SK-N-SH treated with all-trans-retinoic acid at 6 μM for 48 hours (cell line): ENCODE measurements at regions not wholly inside any gene's neighbourhood (a gene's known extent, or its start where the extent isn't known, plus 50 kb on each side); places are given as distances from the start of the nearest gene placed in this dataset.

Experiments used
- ATAC-seq: fragments of 200-7000 bp; cut with Tn5 transposase; 3 replicates; pipeline ENCODE4 v1.9.1; 2020; ENCODE audit warnings: mild to moderate bottlenecking, moderate library complexity
- ARNTL ChIP-seq: fragments of 450-650 bp; formaldehyde crosslinking; IDR thresholded peaks from 2 replicates; pipeline ENCODE4 v1.5.0; 2020; ENCODE audit warnings: low read depth, mild to moderate bottlenecking, moderate library complexity, borderline replicate concordance
- BACH2 ChIP-seq: fragments of 250-450 bp; sonication (Bioruptor Pico); IDR thresholded peaks from 2 replicates; pipeline ENCODE4 v1.9.0; 2021; ENCODE audit warnings: mild to moderate bottlenecking, borderline replicate concordance
- CSDC2 ChIP-seq: fragments of 250-450 bp; sonication (Bioruptor Pico); IDR thresholded peaks from 2 replicates; pipeline ENCODE4 v1.5.0; 2020; ENCODE audit warnings: mild to moderate bottlenecking, moderate library complexity
- ESRRG ChIP-seq: fragments of 250-450 bp; sonication (Bioruptor Pico); IDR thresholded peaks from 2 replicates; pipeline ENCODE4 v1.6.1; 2021; ENCODE audit warnings: mild to moderate bottlenecking
- GLIS3 ChIP-seq: fragments of 250-450 bp; sonication (Bioruptor Pico); IDR thresholded peaks from 2 replicates; pipeline ENCODE4 v1.5.0; 2020; ENCODE audit warnings: mild to moderate bottlenecking, moderate library complexity
- ISL1 ChIP-seq: fragments of 250-450 bp; sonication (Bioruptor Pico); IDR thresholded peaks from 2 replicates; pipeline ENCODE4 v2.1.2; 2022; ENCODE audit warnings: mild to moderate bottlenecking, moderate library complexity
- OSR1 ChIP-seq: fragments of 250-450 bp; sonication (Bioruptor Pico); IDR thresholded peaks from 2 replicates; pipeline ENCODE4 v1.8.0; 2022; ENCODE audit warnings: moderate library complexity, mild to moderate bottlenecking, inconsistent platforms
- RARB ChIP-seq: fragments of 250-450 bp; sonication (Bioruptor Pico); IDR thresholded peaks from 2 replicates; pipeline ENCODE4 v1.8.0; 2021; ENCODE audit warnings: mild to moderate bottlenecking, moderate library complexity
- SNAI2 ChIP-seq: fragments of 250-450 bp; sonication (Bioruptor Pico); IDR thresholded peaks from 2 replicates; pipeline ENCODE4 v1.5.0; 2020; ENCODE audit warnings: mild to moderate bottlenecking, moderate library complexity
- TCF4 ChIP-seq: fragments of 250-450 bp; sonication (Bioruptor Pico); IDR thresholded peaks from 2 replicates; pipeline ENCODE4 v1.8.0; 2021; ENCODE audit warnings: mild to moderate bottlenecking, moderate library complexity, borderline replicate concordance
- TOX ChIP-seq: fragments of 250-450 bp; sonication (Bioruptor Pico); IDR thresholded peaks from 2 replicates; pipeline ENCODE4 v1.8.0; 2021; ENCODE audit warnings: mild to moderate bottlenecking, moderate library complexity, borderline replicate concordance
- TSHZ2 ChIP-seq: fragments of 250-450 bp; sonication (Bioruptor Pico); IDR thresholded peaks from 2 replicates; pipeline ENCODE4 v1.5.0; 2020; ENCODE audit warnings: mild to moderate bottlenecking, moderate library complexity
- ZC3H10 ChIP-seq: fragments of 250-450 bp; sonication (Bioruptor Pico); IDR thresholded peaks from 2 replicates; pipeline ENCODE4 v1.5.1; 2021; ENCODE audit warnings: mild to moderate bottlenecking, moderate library complexity
- ZFP3 ChIP-seq: fragments of 250-450 bp; sonication (Bioruptor Pico); IDR thresholded peaks from 2 replicates; pipeline ENCODE4 v1.5.0; 2020; ENCODE audit warnings: mild to moderate bottlenecking, moderate library complexity
- ZFP30 ChIP-seq: fragments of 450-650 bp; formaldehyde crosslinking; IDR thresholded peaks from 2 replicates; pipeline ENCODE4 v1.5.0; 2022; ENCODE audit warnings: mild to moderate bottlenecking, moderate library complexity
- ZNF565 ChIP-seq: fragments of 450-650 bp; formaldehyde crosslinking; conservative IDR thresholded peaks from 2 replicates; pipeline ENCODE4 v1.5.0; 2020; ENCODE audit warnings: low read depth, mild to moderate bottlenecking, moderate library complexity
- ZNF70 ChIP-seq: fragments of 450-650 bp; formaldehyde crosslinking; IDR thresholded peaks from 2 replicates; pipeline ENCODE4 v1.5.0; 2020; ENCODE audit warnings: mild to moderate bottlenecking, moderate library complexity
- ZNF8 ChIP-seq: fragments of 450-650 bp; formaldehyde crosslinking; IDR thresholded peaks from 2 replicates; pipeline ENCODE4 v1.5.0; 2020; ENCODE audit warnings: mild to moderate bottlenecking, moderate library complexity
- TF ChIP-seq, protein P1 (sequence below): fragments of 250-450 bp; sonication (Bioruptor Pico); IDR thresholded peaks from 2 replicates; pipeline ENCODE4 v1.5.1; 2020; ENCODE audit warnings: low read depth, mild to moderate bottlenecking, moderate library complexity
- TF ChIP-seq, protein P2 (sequence below): fragments of 250-450 bp; sonication (Bioruptor Pico); IDR thresholded peaks from 2 replicates; pipeline ENCODE4 v1.8.0; 2021; ENCODE audit warnings: low read depth, mild to moderate bottlenecking, moderate library complexity, borderline replicate concordance
- TF ChIP-seq, protein P3 (sequence below): fragments of 250-450 bp; sonication (Bioruptor Pico); IDR thresholded peaks from 2 replicates; pipeline ENCODE4 v1.8.0; 2020; ENCODE audit warnings: mild to moderate bottlenecking, moderate library complexity, borderline replicate concordance

GRCh38 chr11:91624021-91624420, 600.6 kb upstream of the FAT3 start:
- ATAC-seq = no peak
- TF ChIP-seq ZFP30 = no peak
- TF ChIP-seq, all 23 proteins: peak for 0

DNA sequence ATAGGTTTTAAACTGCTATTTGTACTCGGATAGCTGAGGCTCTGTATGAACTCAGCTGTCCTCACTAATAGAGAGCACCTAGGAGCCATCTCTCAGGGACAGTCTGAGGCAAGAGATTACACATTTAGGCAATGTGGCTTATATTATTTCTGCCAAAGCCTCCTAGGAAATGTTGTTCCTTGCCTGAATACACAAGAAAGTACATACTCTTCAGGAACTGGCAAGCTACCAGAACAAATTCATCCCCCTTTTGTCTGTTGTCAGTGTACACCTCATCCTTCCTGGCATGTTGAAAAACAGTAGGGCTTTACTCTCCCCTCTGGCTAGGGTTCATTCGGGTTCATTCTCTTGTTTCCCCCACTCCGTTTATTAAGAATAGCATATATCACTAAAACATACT, 615.9 kb upstream of the FAT3 start:
- TF ChIP-seq GLIS3 = no peak
- TF ChIP-seq ZNF8 (CRISPR knock-in tag) = no peak
- TF ChIP-seq TOX = no peak
- no peak for TF ChIP-seq SNAI2 (CRISPR knock-in tag)
- TF ChIP-seq, protein P1, sequence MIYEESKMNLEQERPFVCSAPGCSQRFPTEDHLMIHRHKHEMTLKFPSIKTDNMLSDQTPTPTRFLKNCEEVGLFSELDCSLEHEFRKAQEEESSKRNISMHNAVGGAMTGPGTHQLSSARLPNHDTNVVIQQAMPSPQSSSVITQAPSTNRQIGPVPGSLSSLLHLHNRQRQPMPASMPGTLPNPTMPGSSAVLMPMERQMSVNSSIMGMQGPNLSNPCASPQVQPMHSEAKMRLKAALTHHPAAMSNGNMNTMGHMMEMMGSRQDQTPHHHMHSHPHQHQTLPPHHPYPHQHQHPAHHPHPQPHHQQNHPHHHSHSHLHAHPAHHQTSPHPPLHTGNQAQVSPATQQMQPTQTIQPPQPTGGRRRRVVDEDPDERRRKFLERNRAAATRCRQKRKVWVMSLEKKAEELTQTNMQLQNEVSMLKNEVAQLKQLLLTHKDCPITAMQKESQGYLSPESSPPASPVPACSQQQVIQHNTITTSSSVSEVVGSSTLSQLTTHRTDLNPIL (CRISPR knock-in tag) = no peak
- no peak for TF ChIP-seq ZC3H10 (CRISPR knock-in tag)
- TF ChIP-seq BACH2 (CRISPR knock-in tag) = no peak
- ATAC-seq = no peak

DNA sequence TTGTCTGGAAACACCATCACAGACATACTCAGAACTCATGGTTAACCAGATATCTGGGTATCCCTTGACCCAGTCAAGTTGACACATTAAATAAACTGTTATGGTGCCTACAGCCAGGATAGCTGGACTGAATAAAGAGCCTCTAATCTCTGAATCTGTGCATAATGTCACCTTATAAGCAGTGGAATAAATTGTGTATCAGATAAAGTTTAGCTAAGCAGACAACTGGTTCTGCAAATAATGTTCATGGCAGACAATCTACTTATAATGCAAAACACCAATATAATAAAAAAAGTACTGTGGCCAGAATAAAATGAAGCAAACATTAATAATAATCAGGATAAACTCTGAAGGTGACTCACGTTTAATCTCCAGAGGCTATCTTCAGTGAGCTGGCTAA, 628.5 kb upstream of the FAT3 start:
- TF ChIP-seq CSDC2 (CRISPR knock-in tag) = no peak
- no peak for TF ChIP-seq ARNTL
- no peak for TF ChIP-seq ZNF565 (CRISPR knock-in tag)
- no peak for TF ChIP-seq ESRRG
- no peak for TF ChIP-seq ZFP30
- TF ChIP-seq, protein P1 (CRISPR knock-in tag) = no peak
- TF ChIP-seq, protein P2, sequence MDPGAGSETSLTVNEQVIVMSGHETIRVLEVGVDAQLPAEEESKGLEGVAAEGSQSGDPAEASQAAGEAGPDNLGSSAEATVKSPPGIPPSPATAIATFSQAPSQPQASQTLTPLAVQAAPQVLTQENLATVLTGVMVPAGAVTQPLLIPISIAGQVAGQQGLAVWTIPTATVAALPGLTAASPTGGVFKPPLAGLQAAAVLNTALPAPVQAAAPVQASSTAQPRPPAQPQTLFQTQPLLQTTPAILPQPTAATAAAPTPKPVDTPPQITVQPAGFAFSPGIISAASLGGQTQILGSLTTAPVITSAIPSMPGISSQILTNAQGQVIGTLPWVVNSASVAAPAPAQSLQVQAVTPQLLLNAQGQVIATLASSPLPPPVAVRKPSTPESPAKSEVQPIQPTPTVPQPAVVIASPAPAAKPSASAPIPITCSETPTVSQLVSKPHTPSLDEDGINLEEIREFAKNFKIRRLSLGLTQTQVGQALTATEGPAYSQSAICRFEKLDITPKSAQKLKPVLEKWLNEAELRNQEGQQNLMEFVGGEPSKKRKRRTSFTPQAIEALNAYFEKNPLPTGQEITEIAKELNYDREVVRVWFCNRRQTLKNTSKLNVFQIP = no peak
- TF ChIP-seq ZNF8 (CRISPR knock-in tag) = no peak
- no peak for TF ChIP-seq ZFP3
- no peak for TF ChIP-seq OSR1 (CRISPR knock-in tag)
- TF ChIP-seq ZC3H10 (CRISPR knock-in tag) = no peak
- no peak for TF ChIP-seq ISL1
- no peak for TF ChIP-seq RARB (CRISPR knock-in tag)
- no peak for TF ChIP-seq BACH2 (CRISPR knock-in tag)
- no peak for TF ChIP-seq ZNF70 (CRISPR knock-in tag)
- no peak for TF ChIP-seq TOX
- TF ChIP-seq, protein P3, sequence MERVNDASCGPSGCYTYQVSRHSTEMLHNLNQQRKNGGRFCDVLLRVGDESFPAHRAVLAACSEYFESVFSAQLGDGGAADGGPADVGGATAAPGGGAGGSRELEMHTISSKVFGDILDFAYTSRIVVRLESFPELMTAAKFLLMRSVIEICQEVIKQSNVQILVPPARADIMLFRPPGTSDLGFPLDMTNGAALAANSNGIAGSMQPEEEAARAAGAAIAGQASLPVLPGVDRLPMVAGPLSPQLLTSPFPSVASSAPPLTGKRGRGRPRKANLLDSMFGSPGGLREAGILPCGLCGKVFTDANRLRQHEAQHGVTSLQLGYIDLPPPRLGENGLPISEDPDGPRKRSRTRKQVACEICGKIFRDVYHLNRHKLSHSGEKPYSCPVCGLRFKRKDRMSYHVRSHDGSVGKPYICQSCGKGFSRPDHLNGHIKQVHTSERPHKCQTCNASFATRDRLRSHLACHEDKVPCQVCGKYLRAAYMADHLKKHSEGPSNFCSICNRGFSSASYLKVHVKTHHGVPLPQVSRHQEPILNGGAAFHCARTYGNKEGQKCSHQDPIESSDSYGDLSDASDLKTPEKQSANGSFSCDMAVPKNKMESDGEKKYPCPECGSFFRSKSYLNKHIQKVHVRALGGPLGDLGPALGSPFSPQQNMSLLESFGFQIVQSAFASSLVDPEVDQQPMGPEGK (CRISPR knock-in tag) = no peak
- ATAC-seq = no peak

DNA sequence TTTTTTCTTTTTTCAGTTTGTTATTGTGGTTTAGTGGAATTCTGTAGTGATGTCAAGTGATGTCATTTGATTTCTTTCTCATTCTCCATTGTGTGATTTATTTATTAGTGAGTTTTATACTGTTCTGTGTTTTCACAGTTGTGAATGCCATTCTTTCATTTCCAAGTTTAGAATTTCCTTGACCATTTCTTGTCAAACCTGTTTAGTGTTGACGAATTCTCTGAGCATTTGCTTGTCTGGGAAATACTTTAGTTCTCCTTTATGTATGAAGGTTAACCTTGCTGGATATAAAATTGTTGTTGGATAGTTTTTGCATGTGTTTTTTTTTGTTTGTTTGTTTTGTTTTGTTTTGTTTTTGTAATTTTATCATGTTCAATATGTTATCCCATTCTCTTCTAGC, 633.6 kb upstream of the FAT3 start:
- no peak for ATAC-seq

DNA sequence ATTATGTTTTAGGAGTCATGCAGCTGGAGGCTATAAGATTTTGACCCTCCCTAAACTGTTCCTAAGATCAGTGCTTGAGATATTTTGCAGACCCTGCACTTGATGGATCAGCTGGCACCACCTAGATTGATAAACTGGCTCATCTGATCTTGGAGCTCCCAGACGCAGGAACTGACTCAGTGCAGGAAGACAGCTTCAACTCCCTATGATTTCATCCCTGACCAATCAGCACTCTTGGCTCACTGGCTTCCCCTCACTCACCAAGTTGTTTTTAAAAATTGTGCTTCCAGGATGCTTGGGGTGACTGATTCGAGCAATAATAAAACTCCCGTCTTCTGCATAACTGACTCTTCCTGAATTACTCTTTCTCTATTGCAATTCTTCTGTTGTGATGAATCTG, 637.5 kb upstream of the FAT3 start:
- ATAC-seq = no peak
- TF ChIP-seq, protein P3 (CRISPR knock-in tag) = no peak
- TF ChIP-seq CSDC2 (CRISPR knock-in tag) = no peak
- no peak for TF ChIP-seq TSHZ2
- TF ChIP-seq ZFP3 = no peak
- TF ChIP-seq ZC3H10 (CRISPR knock-in tag) = no peak

More for the DNA sequence above, 633.6 kb upstream of the FAT3 start:
- TF ChIP-seq TCF4 (no peak), ARNTL (no peak), ZNF565 (CRISPR knock-in tag) (no peak), RARB (CRISPR knock-in tag) (no peak), SNAI2 (CRISPR knock-in tag) (no peak)
- TF ChIP-seq, protein P1 (CRISPR knock-in tag) = no peak
